GM18951 (cell line): ENCODE measurements at regions not wholly inside any gene's neighbourhood (a gene's known extent, or its start where the extent isn't known, plus 50 kb on each side); places are given as distances from the start of the nearest gene placed in this dataset.

Source experiments
- POLR2A ChIP-seq: IDR thresholded peaks from 4 replicates; pipeline ENCODE4 v1.6.1; 2011; ENCODE audit warnings: mild to moderate bottlenecking; ENCODE audit not compliant: insufficient read length, insufficient read depth; ENCODE audit errors: extremely low read depth
- in situ Hi-C: fragments of 300-500 bp; cut with MboI; formaldehyde crosslinking; loops from one replicate; pipeline ENCODE4 v1.12.0; 2022; ENCODE audit warnings: low sequenced_read_pairs, mixed read lengths, inconsistent platforms; ENCODE audit not compliant: unreplicated experiment

DNA sequence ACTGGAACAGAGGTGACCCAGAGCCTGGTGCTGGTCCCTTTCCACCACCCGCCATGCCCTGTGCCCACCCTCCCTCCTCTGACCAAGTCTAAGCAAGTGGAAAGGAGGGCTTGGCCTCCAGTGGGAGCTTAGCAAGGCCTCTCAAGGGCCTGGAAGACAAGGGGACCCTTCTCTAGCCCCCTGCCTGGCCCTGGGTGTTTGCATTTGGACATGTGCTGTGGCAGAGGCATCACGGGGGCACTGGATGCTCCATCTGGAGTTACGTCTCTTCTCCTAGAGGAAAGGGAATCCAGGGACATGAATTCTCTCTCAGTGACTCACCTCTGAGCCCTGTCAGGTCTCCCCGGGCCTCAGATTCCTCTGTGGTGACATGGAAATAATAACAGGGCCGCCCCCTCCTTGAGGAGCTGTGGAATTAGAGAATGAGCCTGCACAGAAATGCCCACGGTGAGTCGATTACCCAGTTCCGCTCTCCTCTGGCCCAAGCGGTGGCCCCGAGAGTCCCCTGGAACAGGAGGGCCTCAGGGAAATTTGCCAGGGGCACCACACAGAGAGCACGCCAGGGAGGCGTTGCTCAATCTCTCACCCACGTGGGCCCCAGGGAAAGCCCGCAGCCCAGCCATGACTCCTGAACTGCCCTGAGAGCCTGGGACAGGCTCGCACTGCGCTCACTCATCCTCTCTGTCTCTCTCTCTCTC, 189.6 kb downstream of the BCOR start:
- no peak for TF ChIP-seq POLR2A
- in situ Hi-C loops = no loop called here

DNA sequence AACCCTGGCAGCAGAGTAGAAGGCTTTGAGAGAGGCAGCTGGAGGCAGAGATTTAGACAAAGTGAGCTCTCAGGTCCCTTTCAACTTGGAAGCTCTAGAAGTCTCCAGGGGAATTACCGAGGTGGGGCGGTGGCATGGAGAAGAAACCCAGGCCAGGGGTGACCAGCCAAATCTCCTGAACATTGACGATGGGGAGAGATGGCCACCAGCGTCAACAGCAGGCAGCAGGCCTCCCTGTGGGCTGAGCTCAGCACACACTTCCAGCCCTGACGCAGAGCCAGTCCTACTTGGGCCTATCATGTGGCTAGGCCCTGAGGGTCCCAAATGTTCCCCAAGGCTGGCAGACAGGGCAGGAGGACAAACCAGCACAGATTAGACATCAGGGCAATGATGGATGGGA, 187.8 kb downstream of the BCOR start:
- in situ Hi-C loops = no loop called here
- TF ChIP-seq POLR2A = no peak

DNA sequence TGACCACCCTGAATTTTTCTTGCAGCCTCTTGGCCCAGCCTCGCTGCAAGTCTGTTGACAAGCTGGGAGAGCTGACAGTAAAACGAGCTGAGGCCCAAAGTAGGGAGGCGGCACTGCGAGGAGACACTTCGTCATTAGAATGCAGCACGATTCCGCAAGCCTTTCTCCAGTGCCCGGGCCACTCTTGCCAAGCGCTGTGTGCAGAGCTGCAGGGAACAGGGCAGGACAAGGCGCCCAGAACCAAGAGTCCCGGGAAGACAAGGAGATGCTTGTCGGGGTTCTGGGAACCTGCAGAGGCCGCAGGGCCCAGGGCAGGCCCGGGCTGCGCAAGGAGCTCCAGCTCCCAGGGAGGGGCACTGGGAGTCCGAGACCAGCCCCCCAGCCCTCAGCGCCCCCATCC, 187.1 kb downstream of the BCOR start:
- no peak for TF ChIP-seq POLR2A
- in situ Hi-C loops = no loop called here

DNA sequence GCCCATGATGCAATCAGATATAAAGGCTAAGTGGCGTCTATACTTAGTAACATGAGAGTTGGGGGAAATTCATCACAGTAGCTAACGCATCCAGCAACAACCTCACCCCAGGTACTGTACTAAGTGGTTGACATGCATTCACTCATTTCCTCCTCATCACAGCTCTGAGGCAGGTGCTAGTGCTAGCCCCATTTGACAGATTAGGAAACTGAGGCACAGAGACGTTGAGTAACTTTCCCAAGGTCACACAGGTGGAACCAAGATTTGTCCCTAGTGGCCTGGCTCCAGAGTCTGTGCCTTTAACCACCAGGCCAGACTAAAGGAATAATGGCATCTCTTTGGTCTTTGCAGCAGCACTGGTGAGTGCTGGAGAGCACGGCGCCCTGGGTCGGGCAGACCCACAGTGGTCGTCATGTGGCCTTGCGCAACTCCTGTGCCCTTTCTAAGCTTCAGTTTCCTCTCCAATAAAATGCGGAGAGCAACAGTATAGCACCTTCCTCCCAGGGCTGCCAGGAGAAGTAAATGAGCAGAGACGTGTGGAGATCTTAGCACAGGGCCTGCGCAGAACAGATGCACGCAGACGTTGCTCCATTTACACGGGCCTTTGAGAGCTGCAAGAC, 186.4 kb downstream of the BCOR start:
- no peak for TF ChIP-seq POLR2A
- in situ Hi-C loops = no loop called here

DNA sequence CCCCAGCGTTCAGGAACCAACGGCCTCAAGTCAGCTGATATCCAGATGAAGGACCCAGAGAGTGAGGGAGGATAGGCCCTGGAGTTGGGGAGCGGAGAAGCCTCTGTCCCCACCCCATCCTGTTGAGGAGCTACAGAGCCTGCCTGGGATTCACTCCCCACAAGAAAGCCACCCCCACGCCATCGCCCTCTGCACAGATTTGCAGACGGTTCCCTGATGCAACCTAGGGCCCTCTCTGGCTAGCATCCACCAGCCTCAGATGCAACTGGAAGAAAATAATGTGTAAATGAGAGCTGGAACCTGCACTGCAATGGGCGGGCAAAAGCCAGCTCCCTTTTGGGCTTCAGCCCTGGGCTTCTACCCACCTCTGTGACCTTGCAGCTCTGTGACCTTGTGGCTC, 185.6 kb downstream of the BCOR start:
- no peak for TF ChIP-seq POLR2A
- in situ Hi-C loops = no loop called here

DNA sequence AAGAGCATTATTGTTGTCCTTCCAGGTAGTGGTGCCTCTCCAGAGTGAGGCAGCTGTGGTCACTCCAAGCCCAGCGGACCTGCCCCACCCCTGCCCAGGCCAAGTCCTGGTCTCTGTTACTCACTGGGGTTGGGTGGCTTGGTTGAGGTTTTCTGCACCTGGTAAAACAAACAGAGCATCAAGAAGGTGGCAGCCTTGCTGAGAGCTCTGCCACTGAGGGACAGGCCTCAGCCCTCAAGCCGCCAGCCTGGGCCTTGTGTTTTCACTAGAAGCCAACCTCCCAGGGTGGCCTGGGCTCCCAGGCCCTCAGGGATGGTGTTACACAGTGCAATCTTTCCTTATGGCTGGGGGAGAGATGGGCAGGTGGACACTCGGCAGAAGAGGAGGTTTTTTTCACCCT, 182.7 kb downstream of the BCOR start:
- no peak for TF ChIP-seq POLR2A
- in situ Hi-C loops = no loop called here

DNA sequence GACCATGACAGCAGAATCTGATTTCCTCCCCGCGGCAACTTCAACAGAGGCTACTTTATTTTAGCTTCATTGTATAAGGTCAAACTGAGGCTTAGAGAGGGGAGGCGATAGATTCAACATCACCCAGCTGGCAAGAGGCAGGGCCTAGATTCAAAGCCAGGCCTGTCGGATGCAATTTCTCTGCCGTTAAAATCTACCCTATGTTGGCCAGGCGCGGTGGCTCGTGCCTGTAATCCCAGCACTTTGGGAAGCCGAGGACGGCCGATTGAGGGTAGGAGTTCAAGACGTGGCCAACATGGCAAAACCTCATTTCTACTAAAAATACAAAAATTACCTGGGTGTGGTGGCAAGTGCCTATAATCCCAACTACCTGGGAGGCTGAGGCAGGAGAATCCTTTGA, 182.2 kb downstream of the BCOR start:
- in situ Hi-C loops = no loop called here

DNA sequence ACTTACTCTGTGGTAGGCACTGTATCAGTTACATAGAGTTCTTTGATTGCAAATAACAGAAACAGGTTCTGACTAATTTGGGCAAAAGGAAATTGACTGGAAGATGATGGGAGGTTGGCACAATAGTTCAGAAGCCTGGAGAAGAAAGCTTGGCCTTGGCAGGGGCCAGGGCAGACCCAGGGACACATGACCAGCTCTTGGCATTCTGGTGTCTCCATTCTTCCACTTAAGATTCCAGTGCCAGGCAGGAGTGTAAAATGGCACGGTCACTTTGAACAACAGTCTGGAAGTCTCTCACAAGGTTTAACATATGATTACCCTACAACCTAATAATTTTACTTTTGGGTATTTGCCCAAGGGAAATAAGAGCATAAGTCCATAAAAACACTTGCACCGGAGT, 175.9 kb downstream of the BCOR start:
- in situ Hi-C loops = no loop called here
- TF ChIP-seq POLR2A = no peak

More for the DNA sequence above, 182.2 kb downstream of the BCOR start:
- TF ChIP-seq POLR2A = no peak

DNA sequence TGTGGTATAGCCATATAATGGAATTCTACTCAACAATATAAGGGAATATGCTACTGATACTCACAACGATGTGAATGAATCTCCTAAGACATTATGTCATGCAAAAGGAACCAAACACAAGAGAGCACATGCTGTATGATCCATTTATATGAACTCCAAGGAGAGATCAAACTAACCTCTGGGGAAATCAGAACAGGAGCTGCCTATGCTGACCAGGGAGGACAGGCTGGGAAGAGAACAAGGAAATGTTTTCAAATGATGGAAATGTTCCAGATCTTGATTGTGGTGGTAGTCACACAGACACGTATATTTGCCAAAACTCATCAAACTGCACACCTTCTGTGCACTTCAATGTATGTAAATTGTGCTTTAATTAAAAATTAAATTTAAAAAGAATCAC, 175.3 kb downstream of the BCOR start:
- in situ Hi-C loops = no loop called here

DNA sequence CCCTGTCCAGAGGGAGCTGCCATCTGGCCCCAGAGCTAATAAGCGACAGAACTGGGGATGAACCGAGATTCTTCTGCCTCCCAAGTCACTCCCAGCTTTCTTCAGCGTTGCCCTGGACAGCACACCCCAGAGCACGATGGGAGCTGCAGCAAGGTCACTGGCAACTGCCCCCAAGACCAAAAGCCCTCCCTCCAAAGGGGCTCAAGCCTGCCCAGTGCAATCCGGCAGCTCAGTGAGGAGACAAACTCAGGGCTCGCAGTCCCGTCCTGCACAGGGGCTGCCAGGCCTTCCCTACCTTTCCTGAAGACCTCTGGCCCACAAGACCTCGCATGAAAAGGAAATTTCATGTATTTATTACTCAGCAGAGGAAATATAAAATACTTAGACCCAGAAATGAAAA, 174.8 kb downstream of the BCOR start:
- in situ Hi-C loops = no loop called here
- no peak for TF ChIP-seq POLR2A

More for the DNA sequence above, 175.3 kb downstream of the BCOR start:
- no peak for TF ChIP-seq POLR2A

DNA sequence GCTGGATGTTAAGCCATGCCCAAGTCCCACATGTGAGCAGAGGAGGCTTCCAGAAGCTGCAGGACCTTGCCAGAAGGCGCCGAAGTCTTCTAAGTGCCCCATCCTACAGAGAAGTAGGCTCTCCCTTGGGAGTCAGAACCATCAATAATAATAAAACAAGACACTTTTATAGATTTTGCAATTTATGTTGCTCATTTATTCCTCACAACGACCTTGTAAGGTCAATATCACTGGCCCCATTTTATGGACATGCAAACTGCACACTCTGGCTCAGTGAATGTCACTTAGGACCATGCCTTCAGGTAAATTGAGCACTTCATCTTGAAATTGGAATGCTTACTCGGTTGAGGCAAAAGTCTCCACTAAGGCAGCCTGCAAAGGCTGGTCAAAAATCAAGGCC, 170.4 kb downstream of the BCOR start:
- no peak for TF ChIP-seq POLR2A
- in situ Hi-C loops = no loop called here

DNA sequence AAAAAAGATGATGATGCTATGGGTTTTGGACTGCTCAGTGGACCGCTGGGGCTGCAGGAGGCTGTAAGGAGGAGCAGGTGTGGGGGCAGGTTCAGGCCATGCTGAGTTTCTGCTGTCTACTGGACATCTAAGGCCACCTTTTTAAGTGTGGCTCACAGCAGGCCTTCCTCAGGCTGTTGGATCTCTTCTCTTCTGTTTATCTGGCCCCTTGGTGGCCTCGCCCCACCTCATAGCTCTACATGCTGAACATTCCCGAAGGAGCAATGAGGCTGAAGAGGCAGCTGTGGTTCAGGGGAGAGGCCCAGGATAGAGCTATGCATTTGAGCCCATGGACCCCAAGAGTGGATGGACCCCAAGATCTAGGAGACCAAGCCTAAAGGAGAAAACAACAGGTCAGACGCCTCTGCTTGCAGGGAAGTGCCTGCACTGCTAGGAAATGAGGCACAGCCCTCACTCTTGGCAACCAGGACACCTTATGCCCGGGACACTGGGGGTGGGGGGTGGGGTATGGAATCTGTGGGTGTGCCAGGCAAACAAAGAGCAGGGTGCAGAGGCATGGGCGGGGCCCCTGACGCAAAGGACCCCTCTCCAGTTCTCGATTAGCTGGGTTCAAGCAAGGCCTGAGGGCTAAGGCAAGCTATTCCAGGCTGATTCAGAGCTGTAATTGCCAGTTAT, 168.9 kb downstream of the BCOR start:
- TF ChIP-seq POLR2A = no peak
- in situ Hi-C loops = no loop called here

DNA sequence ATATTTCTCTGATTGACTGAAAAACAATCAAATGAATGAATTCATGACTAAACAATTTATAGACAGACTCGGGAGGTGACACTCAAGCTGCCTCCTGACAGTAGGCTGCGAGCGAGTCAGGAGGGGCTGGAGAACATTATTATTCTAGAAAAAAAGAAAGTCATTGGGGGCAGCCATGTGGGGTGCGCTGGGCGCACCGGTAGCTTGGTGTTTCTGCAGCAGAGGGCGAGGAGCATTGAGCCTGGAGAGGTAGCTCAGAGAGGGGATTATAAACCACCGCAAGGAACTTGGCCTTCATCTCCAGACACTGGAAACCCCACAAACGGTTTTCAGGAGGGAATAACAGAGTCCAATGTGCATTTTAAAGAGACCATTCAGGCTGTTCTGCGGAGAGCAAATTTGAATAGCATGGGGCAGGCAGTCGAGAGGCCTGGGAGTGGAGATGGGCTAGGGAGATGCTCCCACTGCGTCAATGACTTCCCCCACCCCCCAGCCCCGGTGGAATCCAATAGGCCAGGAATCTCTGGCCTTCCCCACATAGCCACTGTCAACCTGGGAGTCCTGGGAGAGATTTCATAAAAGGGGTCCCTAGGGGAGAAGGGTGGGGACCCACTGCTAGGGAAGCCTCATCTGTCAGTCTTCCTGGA, 168.3 kb downstream of the BCOR start:
- in situ Hi-C loops = no loop called here
- TF ChIP-seq POLR2A = no peak
